Skeletal muscle tissue (tissue), 3 donors: ENCODE measurements at regions not wholly inside any gene's neighbourhood (a gene's known extent, or its start where the extent isn't known, plus 50 kb on each side); places are given as distances from the start of the nearest gene placed in this dataset.

Experiments used
- H3K27ac ChIP-seq: one replicate; pipeline ENCODE4 v1.7.0; 2013; ENCODE audit warnings: mild to moderate bottlenecking, low read depth, low read length, inconsistent platforms
- H3K27me3 ChIP-seq, 3 donors: one replicate each; pipeline ENCODE4 v1.7.0; 2013; ENCODE audit warnings: low read length in 3 of 3; ENCODE audit not compliant: control insufficient read depth in 3 of 3, insufficient read depth in 3 of 3
- H3K36me3 ChIP-seq, 3 donors: one replicate each; pipeline ENCODE4 v1.7.0; 2013; ENCODE audit warnings: low read length in 3 of 3; ENCODE audit not compliant: control insufficient read depth in 3 of 3, insufficient read depth in 3 of 3
- H3K4me1 ChIP-seq, 3 donors: one replicate each; pipeline ENCODE4 v1.7.0; 2013; ENCODE audit warnings: low read length in 3 of 3, mild to moderate bottlenecking in 3 of 3; ENCODE audit not compliant: control insufficient read depth in 3 of 3, insufficient read depth in 3 of 3
- H3K4me3 ChIP-seq, 3 donors: one replicate each; pipeline ENCODE4 v1.7.0; 2013; ENCODE audit warnings: low read length in 3 of 3
- H3K9ac ChIP-seq, 3 donors: one replicate each; pipeline ENCODE4 v1.7.0; 2013; ENCODE audit warnings: low read length in 3 of 3, mild to moderate bottlenecking in 3 of 3, moderate library complexity in 2 of 3, low read depth in 1 of 3
- H3K9me3 ChIP-seq, 3 donors: one replicate each; pipeline ENCODE4 v1.7.0; 2013; ENCODE audit warnings: low read length in 3 of 3; ENCODE audit not compliant: control insufficient read depth in 3 of 3
- donor health status: Osteomylitis.

DNA sequence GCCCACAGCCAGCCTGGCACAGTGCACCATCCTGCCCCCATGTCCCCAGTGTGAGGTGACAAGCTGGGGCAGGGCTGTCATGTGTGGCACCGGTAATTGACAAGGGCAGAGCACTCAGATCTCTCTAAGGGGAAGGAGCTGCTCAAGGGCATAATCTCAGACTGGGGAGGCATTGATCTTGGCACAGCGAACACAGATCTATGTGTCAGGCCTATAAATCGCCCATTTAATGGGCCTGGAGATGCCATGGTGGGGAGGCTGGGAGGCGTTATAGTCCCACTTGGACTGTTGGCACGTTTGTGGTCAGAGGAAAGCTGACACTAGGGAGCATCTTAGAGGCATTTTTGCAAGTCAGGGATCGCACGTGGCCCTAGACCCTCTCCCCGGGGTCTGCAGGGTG, 594.1 kb downstream of the PTPRU start:
- Histone ChIP-seq H3K36me3 (no peaks in the 10 kb centered on the region), H3K27me3 (peaks cover 21 to 58% (median 28%) of the 10 kb centered on the region in 3 donors)

DNA sequence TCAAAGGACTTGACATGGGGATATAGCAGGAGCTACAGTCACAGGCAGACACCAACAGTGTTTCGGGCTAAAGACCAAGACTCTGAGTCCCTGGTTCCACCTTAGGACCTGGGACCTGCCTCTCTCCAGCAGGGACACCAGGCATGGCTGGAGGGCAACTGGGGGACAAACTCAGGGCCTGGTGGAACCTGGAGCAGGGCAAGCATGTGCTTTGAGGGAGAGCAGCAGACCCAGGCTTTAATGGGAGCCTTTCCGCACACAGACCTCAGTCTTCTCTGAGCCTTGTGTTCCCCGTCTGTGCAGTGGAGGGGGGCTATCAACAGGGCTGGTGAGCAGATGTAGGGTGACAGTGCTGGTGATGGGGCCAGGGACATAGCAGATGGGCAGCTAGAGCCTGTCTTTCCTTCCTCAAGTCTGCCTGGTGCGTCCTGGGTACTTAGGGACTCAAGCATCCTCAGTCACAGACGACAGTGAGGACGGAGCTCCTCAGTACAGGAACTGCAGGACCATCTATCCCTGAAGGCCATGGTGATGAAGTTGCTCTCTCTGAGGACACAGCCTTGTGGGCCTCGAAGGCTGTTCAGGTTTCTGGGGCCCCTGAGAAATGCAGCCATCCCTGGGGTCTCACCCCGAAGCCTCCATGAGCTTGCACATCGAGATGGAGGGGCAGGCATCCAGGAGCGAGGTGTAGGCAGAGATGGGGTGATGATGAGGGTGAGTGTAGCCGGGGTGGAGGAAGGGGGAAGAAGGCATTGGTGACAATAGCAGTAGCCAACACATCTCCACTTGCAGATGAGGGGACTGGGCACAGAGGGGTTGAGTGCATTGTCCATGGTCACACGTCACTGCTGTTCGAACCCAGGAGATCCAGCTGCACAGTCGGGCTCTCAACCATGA, 593.4 kb downstream of the PTPRU start:
- no peak overlapping the region for H3K9ac ChIP-seq
- H3K27ac ChIP-seq = no peak overlapping the region
- no peaks in the 10 kb centered on the region for H3K4me1 ChIP-seq
- H3K4me3 ChIP-seq = no peak overlapping the region
- peaks cover 21 to 55% (median 33%) of the 10 kb centered on the region in 3 donors for H3K27me3 ChIP-seq
- no peaks in the 10 kb centered on the region for H3K9me3 ChIP-seq
- H3K36me3 ChIP-seq = no peaks in the 10 kb centered on the region

More for the DNA sequence above, 594.1 kb downstream of the PTPRU start:
- Histone ChIP-seq H3K4me1 (no peaks in the 10 kb centered on the region), H3K9ac (no peak overlapping the region), H3K27ac (no peak overlapping the region), H3K4me3 (no peak overlapping the region), H3K9me3 (no peaks in the 10 kb centered on the region)

- no peak overlapping the region for H3K4me3 ChIP-seq
- no peaks in the 10 kb centered on the region for H3K36me3 ChIP-seq
- peaks cover 21 to 57% (median 40%) of the 10 kb centered on the region in 3 donors for H3K27me3 ChIP-seq
- no peak overlapping the region for H3K27ac ChIP-seq
- H3K9ac ChIP-seq = no peak overlapping the region
- no peaks in the 10 kb centered on the region for H3K9me3 ChIP-seq
- no peaks in the 10 kb centered on the region for H3K4me1 ChIP-seq
Measured at GRCh38 chr1:29828526-29829447, 592.5 kb downstream of the PTPRU start.

DNA sequence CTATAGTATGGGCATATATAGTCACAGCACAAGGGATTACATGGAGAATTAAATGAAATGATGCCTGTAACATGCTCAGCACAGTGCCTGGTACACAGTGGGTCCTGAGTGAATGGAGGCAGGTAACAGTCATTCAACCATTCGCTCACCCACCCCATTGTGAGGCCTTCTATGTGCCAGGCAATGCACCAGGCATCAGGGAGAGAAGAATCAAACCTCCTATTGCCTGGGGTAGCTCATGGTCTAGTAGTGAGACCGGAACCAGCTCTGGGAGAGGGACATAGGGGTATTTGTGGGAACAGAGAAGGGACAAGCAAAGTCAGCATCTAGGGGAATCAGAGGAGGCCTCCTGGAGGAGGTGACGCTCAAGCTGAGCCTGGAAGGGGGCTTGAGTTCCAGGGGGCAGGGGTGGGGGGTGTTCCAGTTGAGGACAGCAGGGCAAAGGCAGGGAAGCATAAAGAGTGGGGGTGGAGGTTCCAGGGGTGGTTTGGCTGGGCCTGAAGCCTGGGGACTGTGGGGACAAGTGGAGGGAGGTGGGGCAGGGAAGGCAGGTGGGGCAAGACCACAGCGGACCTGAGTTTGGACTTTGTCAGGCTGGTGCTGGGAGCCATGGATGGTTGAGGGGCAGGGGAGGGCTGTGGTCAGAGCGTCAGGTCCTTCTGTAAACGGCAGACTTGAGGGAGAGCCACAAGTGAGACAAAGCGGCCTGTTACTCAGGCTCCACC, 591.6 kb downstream of the PTPRU start:
- H3K4me1 ChIP-seq = no peaks in the 10 kb centered on the region
- H3K9me3 ChIP-seq = no peaks in the 10 kb centered on the region
- no peaks in the 10 kb centered on the region for H3K36me3 ChIP-seq
- no peak overlapping the region for H3K9ac ChIP-seq
- peaks cover 21 to 61% (median 45%) of the 10 kb centered on the region in 3 donors for H3K27me3 ChIP-seq
- H3K27ac ChIP-seq = no peak overlapping the region
- H3K4me3 ChIP-seq = no peak overlapping the region

- H3K27ac ChIP-seq = no peak overlapping the region
- no peaks in the 10 kb centered on the region for H3K9me3 ChIP-seq
- no peak overlapping the region for H3K9ac ChIP-seq
- H3K4me1 ChIP-seq = no peaks in the 10 kb centered on the region
- no peak overlapping the region for H3K4me3 ChIP-seq
- peaks cover 21 to 61% (median 45%) of the 10 kb centered on the region in 3 donors for H3K27me3 ChIP-seq
- no peaks in the 10 kb centered on the region for H3K36me3 ChIP-seq
Measured at GRCh38 chr1:29827237-29827750, 591.0 kb downstream of the PTPRU start.

GRCh38 chr1:29826646-29827045, 590.3 kb downstream of the PTPRU start:
- Histone ChIP-seq H3K4me3 (no peak overlapping the region), H3K9ac (no peak overlapping the region), H3K27ac (no peak overlapping the region), H3K4me1 (no peaks in the 10 kb centered on the region), H3K9me3 (no peaks in the 10 kb centered on the region), H3K36me3 (no peaks in the 10 kb centered on the region), H3K27me3 (peaks cover 21 to 60% (median 45%) of the 10 kb centered on the region in 3 donors)

- no peaks in the 10 kb centered on the region for H3K9me3 ChIP-seq
- H3K9ac ChIP-seq = no peak overlapping the region
- H3K4me1 ChIP-seq = no peaks in the 10 kb centered on the region
- peaks cover 21 to 58% (median 45%) of the 10 kb centered on the region in 3 donors for H3K27me3 ChIP-seq
- H3K4me3 ChIP-seq = no peak overlapping the region
- no peaks in the 10 kb centered on the region for H3K36me3 ChIP-seq
- H3K27ac ChIP-seq = no peak overlapping the region
Measured at GRCh38 chr1:29825941-29826415, 589.7 kb downstream of the PTPRU start.

DNA sequence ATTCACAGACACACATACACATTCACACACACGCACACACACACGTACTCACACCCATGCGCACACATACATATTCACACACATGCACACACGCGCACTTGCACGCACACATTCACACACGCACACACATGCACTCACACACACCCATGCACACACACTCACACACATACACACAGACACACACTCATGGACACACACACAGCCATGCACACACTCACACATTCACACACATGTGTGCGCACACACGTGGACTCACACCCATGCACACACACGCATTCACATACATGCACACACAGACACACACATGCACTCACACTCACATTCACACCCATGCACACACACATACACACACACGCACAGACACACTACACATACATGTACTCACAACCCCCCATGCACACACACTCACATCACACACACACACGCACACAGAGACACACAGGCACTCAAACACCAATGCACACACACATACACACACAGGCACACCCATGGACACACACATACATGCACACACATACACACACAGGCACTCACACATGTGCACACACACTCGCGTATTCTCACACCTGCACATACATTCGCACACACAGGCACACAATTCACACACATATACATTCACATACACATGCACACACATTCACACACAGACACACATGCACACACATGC, 589.1 kb downstream of the PTPRU start:
- H3K27me3 ChIP-seq = peaks cover 17 to 55% (median 47%) of the 10 kb centered on the region in 3 donors
- H3K9me3 ChIP-seq = no peaks in the 10 kb centered on the region
- H3K4me3 ChIP-seq = no peak overlapping the region
- no peaks in the 10 kb centered on the region for H3K4me1 ChIP-seq
- no peak overlapping the region for H3K9ac ChIP-seq
- H3K27ac ChIP-seq = no peak overlapping the region
- H3K36me3 ChIP-seq = no peaks in the 10 kb centered on the region
